GDM1 (cell line): ENCODE measurements at regions not wholly inside any gene's neighbourhood (a gene's known extent, or its start where the extent isn't known, plus 50 kb on each side); places are given as distances from the start of the nearest gene placed in this dataset.
"Not testable (repeated sequence)": the region's sequence is repeated elsewhere in the genome, so short reads cannot be mapped to it uniquely, and the experiment has no call there.

Experiments
- DNase-seq: peaks from one replicate; lab custom pipeline; 2025; lab: John Stamatoyannopoulos, UW

DNA sequence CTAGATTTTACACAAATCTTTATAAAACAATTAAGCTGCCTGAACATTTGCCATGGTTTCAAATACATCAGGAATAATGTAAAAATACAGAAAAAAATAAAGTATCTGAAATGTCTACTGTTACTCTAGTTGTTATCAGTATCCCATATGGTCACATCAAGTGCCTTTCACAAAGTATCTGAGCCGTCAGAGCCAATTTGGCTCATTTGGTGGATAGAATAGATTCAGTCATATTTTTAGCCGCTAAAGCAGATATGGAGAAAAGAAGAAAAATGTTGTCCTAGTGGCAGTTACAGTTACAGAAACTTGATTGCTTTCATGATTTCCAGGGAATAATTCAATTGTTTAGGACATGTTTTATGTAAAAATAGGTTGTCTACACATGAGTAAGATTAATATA lies 641.1 kb downstream of the RAPGEF2 start:
- no peak for DNase-seq

DNA sequence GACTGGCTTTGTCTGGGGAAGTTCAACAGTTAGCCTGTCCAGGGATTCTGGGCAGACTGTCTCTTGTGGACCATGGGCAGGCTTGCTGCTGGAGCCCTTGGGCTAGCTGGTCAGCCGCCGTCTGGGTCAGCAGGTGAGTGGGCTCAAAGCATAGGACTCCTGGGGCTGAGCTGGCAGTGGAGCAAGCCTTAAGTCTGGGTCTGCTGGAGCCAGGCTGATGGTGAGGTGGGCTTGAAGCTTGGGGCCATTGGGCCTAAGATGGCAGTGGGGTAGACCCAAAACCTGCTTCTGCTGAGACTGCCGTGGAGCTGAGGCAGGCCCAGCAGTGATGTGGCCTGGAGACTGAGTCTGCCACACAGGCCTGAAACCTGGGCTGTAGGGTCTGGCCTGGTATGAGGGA lies 645.1 kb downstream of the RAPGEF2 start:
- no peak for DNase-seq

DNA sequence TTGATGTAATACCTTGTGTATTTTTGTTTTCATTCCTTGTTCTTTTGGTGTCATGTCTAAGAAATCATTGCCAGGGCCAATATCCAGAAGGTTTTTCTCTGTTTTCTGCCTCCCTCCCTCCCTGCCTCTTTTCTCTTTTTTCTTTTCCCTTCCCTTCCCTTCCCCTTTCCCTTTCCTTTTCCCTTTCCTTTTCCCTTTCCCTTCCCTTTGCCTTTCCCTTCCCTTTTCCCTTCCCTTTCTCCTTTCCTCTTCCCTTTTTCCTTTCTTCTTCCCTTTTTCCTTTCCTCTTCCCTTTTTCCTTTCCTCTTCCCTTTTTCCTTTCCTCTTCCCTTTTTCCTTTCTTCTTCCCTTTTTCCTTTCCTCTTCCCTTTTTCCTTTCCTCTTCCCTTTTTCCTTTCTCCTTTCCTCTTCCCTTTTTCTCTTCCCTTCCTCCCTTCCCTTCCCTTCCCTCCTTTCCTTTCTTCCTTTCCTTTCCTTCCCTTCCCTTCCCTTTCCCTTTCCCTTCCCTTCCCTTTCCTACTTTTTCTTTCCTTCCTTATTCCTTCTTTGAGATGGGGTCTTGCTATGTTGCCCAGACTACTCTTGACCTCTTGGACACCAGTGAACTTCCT lies 646.1 kb downstream of the RAPGEF2 start:
- no peak for DNase-seq

DNA sequence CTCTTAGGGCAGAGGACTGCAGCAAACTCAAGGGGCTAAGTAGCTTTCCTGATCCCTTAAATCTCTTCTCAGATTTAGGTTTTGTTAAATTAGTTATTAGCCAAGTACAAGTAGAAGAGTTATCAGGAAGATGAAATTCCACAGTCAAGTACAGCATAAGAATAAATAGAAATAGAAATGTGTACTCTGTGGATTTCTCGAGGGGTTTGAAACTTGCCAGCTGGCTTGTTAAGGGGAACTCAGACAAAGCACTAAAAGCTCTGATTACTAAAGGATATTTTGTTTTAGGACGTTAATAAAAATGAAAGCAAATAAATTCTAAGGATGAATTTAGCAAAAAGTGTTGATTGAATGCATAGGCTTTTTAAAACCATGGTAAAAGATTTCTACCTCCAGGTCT lies 654.6 kb downstream of the RAPGEF2 start:
- no peak for DNase-seq

DNA sequence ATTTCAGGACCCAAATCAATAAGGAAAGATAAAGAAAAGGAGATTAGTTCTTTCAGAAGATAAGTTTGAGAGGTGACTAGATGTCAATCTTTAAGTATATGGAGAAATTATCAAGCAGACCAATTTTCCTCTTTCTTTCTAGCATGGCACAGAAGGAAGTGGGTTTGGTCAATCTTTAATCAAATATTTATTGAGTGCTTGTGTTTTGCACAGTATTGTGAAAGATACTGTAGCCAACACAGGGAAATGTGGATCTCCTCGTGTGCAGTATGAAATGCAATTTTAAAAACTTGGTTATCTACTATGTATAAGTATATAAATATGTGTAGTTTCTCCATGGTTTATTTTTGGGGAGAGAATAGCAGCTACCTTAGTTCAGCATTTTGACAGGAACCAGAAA lies 655.2 kb downstream of the RAPGEF2 start:
- no peak for DNase-seq

DNA sequence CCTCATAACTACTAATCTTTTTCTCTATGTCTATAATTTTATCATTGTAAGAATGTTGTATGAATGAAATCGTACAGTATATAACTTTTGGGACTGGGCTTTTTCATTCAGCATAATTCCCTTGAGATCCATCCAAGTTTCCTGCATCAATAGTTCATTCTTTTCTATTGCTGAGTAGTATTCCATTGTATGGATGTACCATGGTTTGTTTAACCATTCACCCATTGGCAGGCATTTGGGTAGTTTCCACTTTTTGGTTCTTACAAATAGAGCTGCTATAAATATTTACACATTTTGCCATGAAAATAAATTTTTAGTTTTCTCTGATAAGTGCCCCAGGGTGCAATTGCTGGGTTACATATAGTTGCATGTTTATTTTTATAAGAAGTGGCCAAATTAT lies 659.8 kb downstream of the RAPGEF2 start:
- DNase-seq: no peak

DNA sequence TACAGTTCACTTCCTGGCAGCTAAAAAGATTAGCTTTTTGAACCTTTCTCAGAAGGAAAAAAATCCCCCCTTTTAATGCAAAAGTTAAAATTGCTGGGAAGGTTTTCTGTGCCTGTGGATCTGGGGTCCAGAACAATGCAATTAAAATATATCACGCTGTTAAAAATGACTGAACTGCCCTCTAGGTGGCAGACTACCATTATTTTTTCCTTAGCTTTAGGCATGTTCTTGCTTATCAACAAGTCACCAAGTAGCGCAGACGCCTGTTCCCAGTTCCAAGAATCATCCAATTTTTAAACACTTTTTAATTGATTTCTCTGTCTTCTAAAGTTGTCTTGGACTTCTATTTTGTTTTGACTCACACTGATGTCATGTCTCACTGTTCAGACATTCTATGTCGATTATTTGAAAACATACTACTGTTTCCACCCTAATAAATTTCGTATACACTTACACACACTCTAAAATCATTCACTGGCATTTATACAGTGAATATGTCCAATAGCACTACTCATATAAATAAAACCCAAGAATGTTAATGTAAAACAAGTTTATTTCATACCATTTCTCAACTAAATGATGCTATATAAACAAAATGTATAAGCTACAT lies 661.6 kb downstream of the RAPGEF2 start:
- DNase-seq: no peak

DNA sequence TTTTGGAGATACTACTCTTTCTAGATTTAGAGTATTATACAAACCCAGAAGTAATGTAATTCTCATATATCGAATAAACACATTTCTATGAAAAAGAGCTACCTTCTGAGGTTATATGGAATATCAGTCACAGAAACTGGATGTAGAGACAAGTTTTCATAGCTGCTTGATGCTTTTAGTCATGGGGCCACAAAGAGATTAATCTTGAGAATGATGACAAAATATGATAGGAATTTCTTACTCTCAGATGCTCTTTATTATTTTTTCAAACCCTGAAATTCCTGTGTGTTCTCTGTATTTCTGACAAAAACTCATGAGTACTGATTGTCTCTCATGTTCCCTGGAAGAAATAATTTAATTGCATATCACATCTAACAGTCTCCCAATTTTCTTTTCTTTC lies 662.5 kb downstream of the RAPGEF2 start:
- DNase-seq: no peak

DNA sequence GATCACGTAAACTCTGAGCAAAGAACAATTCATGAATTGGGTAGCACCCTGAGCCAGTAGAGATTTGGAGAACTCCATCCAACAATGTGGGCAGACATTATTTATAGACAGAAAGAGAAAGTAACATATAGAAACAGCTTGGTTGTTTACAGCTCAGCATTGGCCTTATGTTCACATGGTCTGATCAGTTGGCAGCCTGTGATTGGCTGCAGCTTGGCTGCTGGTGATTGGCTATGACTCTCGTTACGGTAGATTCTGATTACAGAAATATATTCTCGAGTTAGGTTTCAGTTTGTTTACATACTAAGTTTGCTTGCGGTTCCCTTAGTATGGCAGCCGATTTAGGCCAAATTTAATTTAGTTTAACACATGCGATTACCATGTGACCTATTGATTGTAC lies 663.4 kb downstream of the RAPGEF2 start:
- DNase-seq: no peak

DNA sequence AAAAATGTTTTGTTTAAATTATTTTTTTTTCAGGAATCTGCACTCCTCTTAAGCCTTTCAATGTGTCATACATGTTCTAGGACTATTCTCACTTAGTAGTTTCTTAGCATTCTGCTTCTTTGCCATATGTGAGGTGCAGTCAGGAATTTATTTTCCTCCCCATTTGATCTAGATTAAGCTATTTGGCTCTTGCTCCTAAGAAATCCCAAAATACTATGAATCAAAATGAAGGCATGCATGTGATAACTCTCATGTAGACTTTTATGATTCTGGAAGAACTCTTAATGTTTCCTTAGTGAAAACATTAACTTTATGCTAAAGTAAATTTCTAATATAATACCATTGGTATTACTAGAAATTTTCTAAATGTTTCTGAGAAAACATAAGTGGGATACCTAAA lies 664.5 kb downstream of the RAPGEF2 start:
- no peak for DNase-seq

DNA sequence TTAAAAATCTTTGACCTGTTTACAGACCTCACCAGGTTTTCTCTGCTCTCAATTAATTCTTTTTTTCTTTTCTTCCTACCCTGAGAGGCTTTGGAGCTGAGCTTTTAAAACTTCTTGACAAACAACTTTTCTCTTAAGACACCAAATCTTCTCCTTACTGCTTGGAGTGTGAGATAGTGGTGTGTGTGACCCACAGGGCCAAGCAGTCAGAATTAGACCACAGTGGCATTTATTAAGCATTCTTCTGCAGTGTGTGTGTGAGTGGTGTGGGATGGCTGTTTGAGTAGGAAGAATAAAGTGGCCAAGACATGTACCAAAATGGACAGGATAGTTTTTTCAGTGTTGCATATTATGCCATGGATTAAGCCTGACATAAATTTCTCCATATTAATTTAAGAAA lies 665.1 kb downstream of the RAPGEF2 start:
- no peak for DNase-seq

DNA sequence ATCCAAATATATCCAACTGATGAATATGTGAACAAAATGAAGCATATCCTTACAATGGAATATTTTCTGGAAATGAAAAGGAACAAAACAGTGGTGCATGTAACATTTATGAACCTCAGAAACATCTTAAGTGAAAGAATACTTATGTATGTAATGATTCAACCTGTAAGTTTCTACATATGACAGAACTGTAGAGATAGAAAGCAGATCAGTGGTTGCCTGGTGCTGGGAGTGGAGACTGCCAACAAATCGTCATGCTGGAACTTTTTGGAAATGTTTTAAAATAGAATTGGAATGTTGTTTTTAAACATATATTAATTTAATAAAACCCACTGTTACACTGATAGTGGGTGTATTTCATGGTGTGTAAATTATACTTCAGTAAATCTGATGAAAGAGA lies 667.5 kb downstream of the RAPGEF2 start:
- DNase-seq: no peak

DNA sequence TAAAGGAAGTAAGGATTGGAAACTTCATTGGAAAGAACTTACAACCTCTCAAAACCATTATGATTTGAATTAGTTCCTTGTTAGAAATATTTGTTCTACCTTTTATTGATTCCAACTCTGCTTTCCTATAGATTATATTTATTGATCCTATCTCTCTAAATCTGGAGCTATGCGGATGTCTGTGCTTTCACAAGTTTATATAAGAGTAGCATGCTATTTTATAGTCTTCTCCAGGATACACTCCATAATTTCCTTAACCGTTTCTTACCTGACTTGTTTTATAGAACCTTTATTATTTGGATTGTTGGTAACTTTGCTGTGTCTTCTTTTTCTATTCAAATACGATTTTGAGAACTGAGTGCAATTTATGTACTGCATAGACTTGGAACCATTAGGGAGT lies 668.1 kb downstream of the RAPGEF2 start:
- no peak for DNase-seq

DNA sequence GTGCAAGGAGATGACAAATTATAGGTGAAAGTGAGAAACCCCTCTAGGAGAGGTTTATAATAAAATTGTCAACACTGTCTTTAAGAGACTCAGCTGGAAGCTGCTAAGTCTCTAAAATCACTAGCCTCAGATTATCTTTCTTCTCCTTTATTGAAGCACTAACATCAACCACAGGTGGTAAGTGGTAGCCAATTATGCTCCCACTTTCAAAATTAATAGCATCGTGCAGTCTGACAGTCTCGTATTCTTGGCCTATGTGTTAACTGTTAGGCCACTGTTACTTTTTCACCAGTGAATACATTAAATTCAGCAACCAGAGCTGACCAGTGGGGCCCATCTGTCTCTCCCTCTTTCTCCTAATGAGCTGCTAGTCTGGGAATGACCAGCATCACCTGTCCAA lies 674.1 kb downstream of the RAPGEF2 start:
- DNase-seq: no peak

DNA sequence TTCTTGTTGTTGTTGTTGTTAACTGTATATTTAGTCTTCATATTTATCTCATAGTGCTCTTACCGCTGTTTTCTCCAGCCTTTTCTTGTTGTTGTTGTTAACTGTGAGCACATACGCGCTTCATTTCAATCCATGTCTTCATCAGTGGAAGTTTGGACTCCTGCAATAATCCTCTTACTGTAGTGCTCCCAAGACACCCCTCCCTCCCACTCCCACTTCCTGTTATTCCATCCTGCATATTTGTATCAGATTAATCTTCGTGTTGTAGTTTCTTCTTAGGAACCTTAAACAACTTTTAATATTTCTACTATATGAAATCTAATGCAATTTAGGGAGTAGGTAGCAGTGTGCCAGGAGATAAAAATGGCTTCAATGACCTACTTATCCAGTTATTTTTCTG lies 674.8 kb downstream of the RAPGEF2 start:
- no peak for DNase-seq

DNA sequence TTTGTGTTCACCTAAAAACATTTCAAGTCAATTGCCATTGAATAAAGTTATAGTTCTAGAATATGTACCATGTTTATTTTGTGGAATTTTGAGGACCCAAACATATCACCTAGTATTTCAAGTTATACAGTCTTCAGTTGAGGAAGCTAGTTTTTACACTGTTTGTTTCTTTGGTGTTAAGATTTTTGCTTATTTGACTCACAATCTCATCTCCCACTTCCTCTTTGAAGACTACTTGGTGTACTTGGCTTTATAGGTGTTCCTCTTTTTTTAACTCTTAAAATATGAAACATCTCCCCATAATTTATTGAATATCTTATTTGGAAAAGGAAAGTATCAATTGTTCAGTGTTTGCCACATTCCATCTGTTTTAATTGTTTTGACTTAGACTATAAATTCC lies 675.4 kb downstream of the RAPGEF2 start:
- DNase-seq: no peak

DNA sequence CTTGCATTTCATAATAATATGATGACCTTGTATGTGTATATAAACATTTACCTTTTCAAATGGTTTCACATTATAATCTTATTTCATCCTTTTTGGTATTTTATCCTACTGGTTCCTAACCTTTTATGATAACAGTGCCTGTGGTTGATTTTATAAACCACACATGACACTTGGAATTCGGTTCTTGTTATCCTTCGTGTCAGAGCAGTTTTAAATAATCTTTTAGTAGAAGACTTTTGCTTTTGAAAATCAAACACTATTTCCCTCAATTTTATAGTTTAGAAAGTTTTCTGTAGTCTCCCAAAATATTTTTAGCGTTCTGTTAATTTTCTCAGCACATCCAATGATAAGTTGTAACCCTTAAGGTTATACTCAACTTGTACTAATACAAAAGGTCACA lies 676.8 kb downstream of the RAPGEF2 start:
- DNase-seq: no peak

DNA sequence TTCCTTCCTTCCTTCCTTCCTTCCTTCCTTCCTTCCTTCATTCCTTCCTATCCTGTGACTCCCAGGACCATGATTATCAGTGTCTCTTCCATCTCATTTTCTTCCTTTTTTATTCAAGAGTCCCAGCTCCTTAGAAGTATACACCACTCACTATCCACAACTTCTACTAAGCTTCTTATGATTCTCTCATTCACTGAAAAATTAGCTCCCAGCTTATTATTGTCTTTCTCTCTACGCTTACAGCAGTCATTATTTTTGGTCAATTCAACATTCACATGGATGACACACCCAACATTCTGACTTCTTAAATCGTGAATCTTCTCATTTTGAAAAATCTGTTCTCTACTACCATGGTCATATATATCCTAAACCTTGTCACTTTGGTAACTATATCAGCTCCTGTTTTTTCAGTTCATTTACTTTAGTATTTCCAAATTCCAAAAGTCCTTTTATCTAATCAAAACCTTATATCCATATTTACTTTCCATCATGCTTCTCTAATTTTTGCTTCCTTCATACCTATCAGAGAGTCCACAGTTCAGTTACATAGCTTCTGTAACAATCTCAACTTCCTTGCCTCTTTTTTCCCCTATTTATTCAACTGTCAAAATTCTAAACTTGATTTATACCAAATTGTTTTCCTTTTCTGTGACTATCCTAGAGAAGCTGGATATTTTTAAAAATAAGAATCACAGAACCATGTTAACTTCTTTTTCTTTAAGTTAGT lies 677.5 kb downstream of the RAPGEF2 start:
- no peak for DNase-seq

DNA sequence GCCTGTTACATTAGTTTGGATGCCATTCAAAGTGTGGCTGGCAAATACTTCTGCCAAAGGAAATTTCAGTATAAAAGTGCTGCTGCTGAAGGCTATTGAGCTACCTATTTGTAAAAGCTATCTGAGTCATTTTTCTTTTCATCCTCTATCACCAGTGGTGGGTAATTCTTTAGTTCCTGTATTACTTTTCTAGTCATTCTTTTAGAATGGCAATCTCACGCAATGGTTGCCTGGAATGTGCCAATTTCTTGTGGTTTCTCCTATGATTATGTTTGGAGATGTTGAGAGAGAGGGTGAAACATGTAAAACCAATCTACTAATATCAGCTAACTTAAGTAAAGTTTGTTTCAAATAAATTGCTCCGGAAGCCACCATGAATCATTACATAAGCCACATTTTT lies 685.0 kb downstream of the RAPGEF2 start:
- DNase-seq: no peak

DNA sequence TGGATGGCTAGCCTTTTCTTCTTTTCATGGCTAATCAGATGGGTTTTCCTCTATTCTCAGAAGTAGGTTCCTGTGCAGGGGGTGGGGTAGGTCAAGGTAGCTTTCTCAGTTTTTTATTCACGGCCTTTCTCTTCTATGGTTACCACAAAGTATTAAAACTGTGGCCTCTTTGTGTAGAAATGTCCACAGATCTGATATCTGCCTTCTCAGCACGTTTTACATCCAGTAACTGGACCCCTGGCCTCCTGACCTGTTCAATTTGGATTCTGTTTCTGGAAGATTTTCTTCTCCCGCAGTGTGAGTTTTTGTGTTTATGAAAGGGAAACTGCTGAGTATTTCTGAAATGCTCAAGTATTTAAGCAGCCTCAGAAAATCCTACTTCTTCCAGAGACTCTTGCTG lies 688.5 kb downstream of the RAPGEF2 start:
- DNase-seq: no peak

DNA sequence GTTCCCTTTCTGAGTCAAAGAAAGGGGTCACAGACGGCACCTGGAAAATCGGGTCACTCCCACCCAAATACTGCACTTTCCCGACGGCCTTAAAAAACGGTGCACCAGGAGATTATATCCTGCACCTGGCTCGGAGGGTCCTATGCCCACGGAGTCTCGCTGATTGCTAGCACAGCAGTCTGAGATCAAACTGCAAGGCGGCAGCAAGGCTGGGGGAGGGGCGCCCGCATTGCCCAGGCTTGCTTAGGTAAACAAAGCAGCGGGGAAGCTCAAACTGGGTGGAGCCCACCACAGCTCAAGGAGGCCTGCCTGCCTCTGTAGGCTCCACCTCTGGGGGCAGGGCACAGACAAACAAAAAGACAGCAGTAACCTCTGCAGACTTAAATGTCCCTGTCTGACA lies 701.7 kb downstream of the RAPGEF2 start:
- not testable (repeated sequence) for DNase-seq

DNA sequence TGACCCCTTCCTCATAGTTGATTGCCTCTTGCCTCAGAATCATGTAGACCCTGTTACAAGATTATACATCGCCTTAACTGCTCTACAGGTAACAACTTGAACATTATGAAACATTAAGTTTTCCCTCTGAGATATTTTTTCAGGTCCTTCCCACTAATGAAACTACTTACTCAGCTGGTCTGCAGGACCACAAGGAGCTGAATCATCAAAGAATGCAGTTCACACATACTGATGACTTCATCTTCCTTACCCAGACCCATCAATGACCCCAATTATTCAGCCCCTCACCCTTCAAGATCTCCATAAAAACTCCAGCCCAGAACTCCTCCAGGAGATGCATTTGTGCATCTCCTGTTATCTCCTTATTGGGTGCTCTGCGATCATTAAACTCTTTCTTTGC lies 720.9 kb downstream of the RAPGEF2 start:
- DNase-seq: no peak

DNA sequence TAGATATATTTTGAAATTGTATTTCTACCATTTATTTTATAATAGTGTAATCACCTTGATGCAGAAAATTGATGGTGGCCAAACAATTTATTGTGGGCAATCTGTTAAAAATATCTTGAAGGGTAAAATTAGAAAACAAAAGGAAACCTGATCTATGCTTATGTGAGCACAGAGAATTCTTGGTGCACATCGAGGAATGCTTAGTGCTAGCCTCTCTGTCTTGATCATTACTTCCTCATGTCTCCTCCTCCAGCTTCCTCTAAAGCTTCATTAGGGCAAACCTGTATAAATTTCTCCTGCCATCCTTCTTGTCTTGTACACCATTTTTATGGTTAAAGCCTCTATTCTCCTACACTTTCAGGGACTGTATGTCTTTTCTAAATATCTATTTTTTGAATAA lies 725.8 kb downstream of the RAPGEF2 start:
- no peak for DNase-seq

DNA sequence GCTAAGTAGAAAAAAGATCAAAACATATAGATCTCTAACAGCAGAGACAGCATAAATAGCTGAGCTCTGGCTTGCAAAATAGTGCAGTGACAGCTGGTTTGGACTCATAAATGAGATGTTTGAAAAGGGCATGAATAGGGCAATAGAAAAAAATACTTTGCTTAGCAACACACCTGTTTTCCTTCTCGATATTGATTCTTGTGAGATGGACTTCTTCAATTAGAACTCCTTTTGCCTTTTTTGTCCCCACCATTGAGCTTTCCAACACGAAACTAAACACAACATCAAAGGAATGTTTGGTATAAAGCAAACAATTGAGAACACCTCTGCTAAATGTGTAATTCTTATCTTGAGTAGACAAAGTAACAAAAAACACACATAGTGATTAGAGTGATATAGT lies 726.3 kb downstream of the RAPGEF2 start:
- DNase-seq: no peak
